ENCODE measurements at regions not wholly inside any gene's neighbourhood (a gene's known extent, or its start where the extent isn't known, plus 50 kb on each side); places are given as distances from the start of the nearest gene placed in this dataset.
A peak's percentile ranks its signal among the peaks of the same experiment; 100 is the strongest.
"Not testable (repeated sequence)": the region's sequence is repeated elsewhere in the genome, so short reads cannot be mapped to it uniquely, and the experiment has no call there.

GRCh38 chr10:11691319-11691755, 50.8 kb upstream of the ECHDC3 start:
- no peak for DNase-seq

GRCh38 chr10:11689945-11690736, 52.0 kb upstream of the ECHDC3 start:
- no peak for DNase-seq

GRCh38 chr10:11688448-11688795, 53.8 kb upstream of the ECHDC3 start:
- not testable (repeated sequence) for DNase-seq

GRCh38 chr10:11687779-11688447, 54.3 kb upstream of the ECHDC3 start:
- no peak for DNase-seq

GRCh38 chr10:11687357-11687771, 54.8 kb upstream of the ECHDC3 start:
- DNase-seq = no peak

GRCh38 chr10:11685787-11686218, 56.4 kb upstream of the ECHDC3 start:
- peak; percentile 64 for DNase-seq

GRCh38 chr10:11684717-11685645, 57.2 kb upstream of the ECHDC3 start:
- DNase-seq = peak; percentile 73

- DNase-seq = not testable (repeated sequence)
These were observed 57.9 kb upstream of the ECHDC3 start for GRCh38 chr10:11684341-11684716.

- DNase-seq = no peak
These were observed 58.5 kb upstream of the ECHDC3 start for GRCh38 chr10:11683529-11684320.

- no peak for DNase-seq
These were observed 59.3 kb upstream of the ECHDC3 start for GRCh38 chr10:11682851-11683250.

GRCh38 chr10:11682267-11682683, 59.9 kb upstream of the ECHDC3 start:
- no peak for DNase-seq

- DNase-seq = no peak
These were observed 61.7 kb upstream of the ECHDC3 start for GRCh38 chr10:11680496-11680895.

- DNase-seq = no peak
These were observed 62.2 kb upstream of the ECHDC3 start for GRCh38 chr10:11679946-11680345.

GRCh38 chr10:11678074-11678793, 63.9 kb upstream of the ECHDC3 start:
- DNase-seq = no peak

- DNase-seq = no peak
These were observed 64.7 kb upstream of the ECHDC3 start for GRCh38 chr10:11677480-11677879.

- no peak for DNase-seq
These were observed 62.2 kb upstream of the USP6NL start for GRCh38 chr10:11673346-11674280.

GRCh38 chr10:11672836-11673235, 61.4 kb upstream of the USP6NL start:
- no peak for DNase-seq

- DNase-seq = no peak
These were observed 58.9 kb upstream of the USP6NL start for GRCh38 chr10:11670381-11670780.

GRCh38 chr10:11668847-11669610, 57.6 kb upstream of the USP6NL start:
- DNase-seq = no peak

- DNase-seq = no peak
These were observed 56.3 kb upstream of the USP6NL start for GRCh38 chr10:11667756-11668155.

Data from femur (tissue), 1 donor.